ENCODE measurements at regions not wholly inside any gene's neighbourhood (a gene's known extent, or its start where the extent isn't known, plus 50 kb on each side); places are given as distances from the start of the nearest gene placed in this dataset.
A peak's percentile ranks its signal among the peaks of the same experiment; 100 is the strongest.

GRCh38 chrX:128250621-128251020 lies 198.4 kb upstream of the ACTRT1 start:
- no peak for DNase-seq

- DNase-seq, result no peak
Measured at GRCh38 chrX:128216364-128216763, 164.2 kb upstream of the ACTRT1 start.

GRCh38 chrX:128165884-128166408 lies 113.7 kb upstream of the ACTRT1 start:
- DNase-seq, result no peak

- no peak for DNase-seq
Measured at GRCh38 chrX:128156204-128156603, 104.0 kb upstream of the ACTRT1 start.

- DNase-seq, result no peak
Measured at GRCh38 chrX:128142745-128143144, 90.5 kb upstream of the ACTRT1 start.

GRCh38 chrX:128106630-128107029 lies 54.4 kb upstream of the ACTRT1 start:
- peak; percentile 1 for DNase-seq

GRCh38 chrX:128105659-128106058 lies 53.5 kb upstream of the ACTRT1 start:
- no peak for DNase-seq
